Bronchial epithelial cell (primary cell): ENCODE measurements at regions not wholly inside any gene's neighbourhood (a gene's known extent, or its start where the extent isn't known, plus 50 kb on each side); places are given as distances from the start of the nearest gene placed in this dataset.

Experiments used
- DNase-seq: peaks from one replicate; pipeline ENCODE4 v3.0.0-alpha.2; 2010; ENCODE audit warnings: low read depth
- FAIRE-seq: peaks from 2 replicates; lab custom pipeline; 2011; peaks lifted over from hg19 to GRCh38; lab: Jason Lieb, UNC
- H3K27me3 ChIP-seq: 2 replicates; pipeline ENCODE4 v1.5.1; 2011; ENCODE audit warnings: low read length; ENCODE audit not compliant: control insufficient read depth, insufficient read depth
- H3K36me3 ChIP-seq: 2 replicates; pipeline ENCODE4 v1.5.1; 2011; ENCODE audit warnings: low read length; ENCODE audit not compliant: control insufficient read depth, insufficient read depth
- H3K4me3 ChIP-seq: 2 replicates; pipeline ENCODE4 v1.5.1; 2011; ENCODE audit warnings: mild to moderate bottlenecking, low read depth, low read length, control low read depth
- CTCF ChIP-seq: IDR thresholded peaks from 2 replicates; pipeline ENCODE4 v1.5.1; 2011; ENCODE audit warnings: mild to moderate bottlenecking, moderate library complexity, low read length, control low read depth, inconsistent platforms; ENCODE audit not compliant: insufficient read depth, severe bottlenecking

DNA sequence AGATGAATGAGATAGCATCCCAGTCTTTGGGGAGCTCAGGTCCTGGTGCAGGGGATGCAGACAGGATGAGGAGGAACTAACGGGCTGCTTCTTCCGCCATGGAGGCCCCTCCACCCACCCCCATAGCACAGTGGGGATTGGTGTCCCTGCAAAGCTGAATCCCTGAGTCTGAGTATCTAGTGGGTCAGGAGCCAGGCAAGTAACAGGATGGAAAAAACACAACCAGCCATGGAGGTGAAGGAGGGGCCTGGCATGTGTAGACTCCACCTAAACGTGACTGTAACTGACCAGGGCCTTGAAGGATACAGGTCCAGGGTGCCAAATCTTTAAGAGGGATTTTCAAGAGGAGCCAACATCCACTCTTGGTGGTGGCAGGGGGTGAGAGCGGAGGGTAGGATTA, 327.8 kb upstream of the MSX2 start:
- no peak for FAIRE-seq
- H3K27me3 ChIP-seq = no peaks in the 10 kb centered on the region

DNA sequence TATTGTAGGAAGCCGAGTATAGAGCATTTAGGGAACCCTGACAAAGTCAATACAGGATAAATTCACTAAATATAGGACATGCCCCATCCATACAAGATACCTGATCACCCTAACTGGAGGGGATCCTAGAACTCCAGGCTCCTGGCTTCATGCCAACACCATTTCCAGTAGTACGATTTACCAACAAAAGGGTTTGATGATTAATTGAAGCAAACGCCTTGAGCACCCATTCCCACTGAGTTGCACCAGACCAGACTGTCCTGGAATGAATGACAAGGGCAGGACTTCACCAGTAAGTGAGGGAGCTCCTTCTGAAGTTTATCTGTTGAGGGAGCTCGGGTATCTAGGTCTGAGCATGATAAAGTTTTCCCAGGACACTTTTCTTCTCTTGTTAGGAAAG, 327.2 kb upstream of the MSX2 start:
- no peak for DNase-seq
- H3K36me3 ChIP-seq = no peaks in the 10 kb centered on the region
- no peak for FAIRE-seq
- H3K27me3 ChIP-seq = no peaks in the 10 kb centered on the region
- H3K4me3 ChIP-seq = no peak overlapping the region
- TF ChIP-seq CTCF = no peak

More for the DNA sequence above, 327.8 kb upstream of the MSX2 start:
- no peak for DNase-seq
- no peak for TF ChIP-seq CTCF
- no peak overlapping the region for H3K4me3 ChIP-seq
- H3K36me3 ChIP-seq = no peaks in the 10 kb centered on the region

- TF ChIP-seq CTCF = no peak
- Histone ChIP-seq H3K4me3 (no peak overlapping the region), H3K27me3 (no peaks in the 10 kb centered on the region), H3K36me3 (no peaks in the 10 kb centered on the region)
- DNase-seq (no peak), FAIRE-seq (no peak)
Measured at GRCh38 chr5:174398171-174398570, 326.2 kb upstream of the MSX2 start.

DNA sequence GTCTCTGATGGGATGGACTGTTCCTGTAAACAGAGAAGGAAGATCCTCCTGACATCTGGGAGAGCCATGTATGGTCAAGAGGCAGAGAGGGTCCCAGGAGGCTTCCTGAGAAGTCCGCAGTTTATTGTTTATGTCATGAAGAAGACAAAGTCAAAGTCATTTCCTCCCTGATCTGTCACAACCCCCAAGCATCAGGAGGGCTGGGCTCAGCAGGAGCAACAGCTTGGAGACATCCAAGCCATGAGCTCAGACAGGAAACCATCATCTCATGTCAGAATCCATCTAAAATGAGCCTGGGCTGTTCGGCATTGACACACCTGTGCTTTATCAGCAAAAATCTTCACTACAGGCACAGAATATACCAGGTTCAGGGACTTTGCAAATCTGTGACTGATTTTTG, 325.0 kb upstream of the MSX2 start:
- DNase-seq = no peak
- no peaks in the 10 kb centered on the region for H3K36me3 ChIP-seq
- H3K27me3 ChIP-seq = no peaks in the 10 kb centered on the region
- no peak for TF ChIP-seq CTCF
- H3K4me3 ChIP-seq = no peak overlapping the region
- FAIRE-seq = no peak

- no peaks in the 10 kb centered on the region for H3K27me3 ChIP-seq
- no peak overlapping the region for H3K4me3 ChIP-seq
- no peaks in the 10 kb centered on the region for H3K36me3 ChIP-seq
- DNase-seq (no peak), FAIRE-seq (no peak)
- TF ChIP-seq CTCF = no peak
Measured at GRCh38 chr5:174400461-174400860, 323.9 kb upstream of the MSX2 start.

- no peaks in the 10 kb centered on the region for H3K27me3 ChIP-seq
- H3K36me3 ChIP-seq = no peaks in the 10 kb centered on the region
- DNase-seq (no peak), FAIRE-seq (no peak)
- H3K4me3 ChIP-seq = no peak overlapping the region
- no peak for TF ChIP-seq CTCF
Measured at GRCh38 chr5:174401793-174402192, 322.6 kb upstream of the MSX2 start.
